Activated T-cell treated with anti-CD3 and anti-CD28 coated beads, Interleukin-2, amount 50 U/mL, for 48 hours (primary cell): ENCODE measurements at regions not wholly inside any gene's neighbourhood (a gene's known extent, or its start where the extent isn't known, plus 50 kb on each side); places are given as distances from the start of the nearest gene placed in this dataset.

Experiments used
- DNase-seq, 2 experiments: peaks; one replicate each; pipeline ENCODE4 v3.0.0-alpha.2; 2020

GRCh38 chr21:45592208-45592619, 50.0 kb upstream of the SLC19A1 start:
- DNase-seq, result peak; percentile 73 to 76

DNA sequence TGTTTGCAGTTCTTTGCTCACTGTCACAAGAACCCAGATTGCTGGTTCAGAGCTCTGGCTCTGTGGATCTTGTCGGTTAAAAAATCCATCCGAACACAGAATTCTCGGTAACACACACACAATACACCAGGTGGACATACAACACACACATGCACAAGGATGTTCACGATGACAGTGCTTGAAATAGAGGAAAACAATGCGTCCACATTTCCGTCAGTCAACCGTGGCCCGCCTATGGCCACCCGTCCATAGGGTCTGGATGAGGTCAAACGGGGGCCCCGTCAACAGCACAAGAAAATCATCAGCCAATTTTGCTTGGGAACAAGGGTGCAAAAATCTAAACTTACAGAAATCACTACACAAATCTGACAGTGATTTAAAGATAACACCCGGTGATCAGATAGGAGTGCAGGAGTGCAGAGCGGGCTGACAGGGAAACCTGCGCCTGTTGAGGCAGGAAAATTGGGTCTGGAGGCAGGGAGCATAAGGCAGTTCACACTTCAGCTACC, 50.4 kb upstream of the SLC19A1 start:
- no peak for DNase-seq

GRCh38 chr21:45593162-45594022, 50.1 kb upstream of the PCBP3 start:
- no peak for DNase-seq
